ENCODE measurements at regions not wholly inside any gene's neighbourhood (a gene's known extent, or its start where the extent isn't known, plus 50 kb on each side); places are given as distances from the start of the nearest gene placed in this dataset.

DNA sequence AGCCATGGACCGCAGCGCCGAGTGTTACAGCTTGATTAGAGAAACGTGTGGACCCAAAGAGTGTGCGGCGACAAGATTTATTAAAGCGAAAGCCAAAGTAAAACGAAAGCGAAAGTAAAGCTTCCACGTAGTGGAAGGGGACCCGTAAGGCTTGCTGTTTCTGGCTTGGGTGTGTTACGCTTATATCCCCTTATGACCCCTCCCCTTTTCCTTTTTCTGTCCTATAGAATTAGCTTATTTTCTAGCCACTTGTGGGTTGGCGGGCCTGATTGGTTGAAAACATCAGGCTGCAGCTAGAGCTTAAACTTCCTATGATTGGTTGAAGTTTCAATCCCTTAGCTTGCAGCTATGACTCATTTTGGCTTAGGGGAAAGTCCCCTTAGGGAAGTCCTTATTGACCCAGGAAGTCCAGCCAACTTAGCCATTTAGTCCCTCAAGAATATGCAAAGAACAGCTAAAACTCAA lies 969.7 kb downstream of the DCDC2C start:
- H3K9me3 ChIP-seq (ENCODE audit: low read length) = no peaks in the 10 kb centered on the region
- no peaks in the 10 kb centered on the region for H3K36me3 ChIP-seq (ENCODE audit: insufficient read depth, low read length)
- H3K4me3 ChIP-seq (ENCODE audit: low read length) = no peak overlapping the region
- H2AFZ ChIP-seq (ENCODE audit: low read depth, low read length) = no peak overlapping the region
- H3K27me3 ChIP-seq (ENCODE audit: insufficient read depth, low read length) = no peaks in the 10 kb centered on the region
- H3K4me1 ChIP-seq (ENCODE audit: insufficient read depth, low read length) = no peaks in the 10 kb centered on the region

DNA sequence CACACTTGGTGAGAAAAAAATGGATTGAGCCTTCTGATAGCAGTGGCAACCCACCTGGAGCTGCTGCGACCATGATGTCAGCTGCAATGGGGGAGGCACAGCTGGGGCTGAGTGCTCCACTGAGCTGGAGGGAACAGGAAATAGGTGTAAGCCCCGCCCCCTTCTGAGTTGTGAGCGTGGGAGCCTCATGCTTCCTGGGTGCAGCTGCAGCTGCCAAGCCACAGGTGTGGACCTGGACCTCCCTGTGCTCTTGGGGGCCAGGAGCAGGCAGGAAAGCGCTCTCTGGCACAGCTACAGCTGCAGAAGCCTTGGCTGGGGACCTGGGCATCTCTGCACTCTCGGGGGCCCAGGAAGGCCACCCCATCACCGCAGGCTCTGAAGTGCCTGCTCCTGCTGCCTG lies 970.6 kb downstream of the DCDC2C start:
- no peaks in the 10 kb centered on the region for H3K4me1 ChIP-seq (ENCODE audit: insufficient read depth, low read length)
- no peak overlapping the region for H3K4me3 ChIP-seq (ENCODE audit: low read length)
- no peaks in the 10 kb centered on the region for H3K27me3 ChIP-seq (ENCODE audit: insufficient read depth, low read length)
- H3K36me3 ChIP-seq (ENCODE audit: insufficient read depth, low read length) = no peaks in the 10 kb centered on the region
- no peak overlapping the region for H2AFZ ChIP-seq (ENCODE audit: low read depth, low read length)
- no peaks in the 10 kb centered on the region for H3K9me3 ChIP-seq (ENCODE audit: low read length)

- no peaks in the 10 kb centered on the region for H3K9me3 ChIP-seq (ENCODE audit: low read length)
- H3K4me1 ChIP-seq (ENCODE audit: insufficient read depth, low read length) = no peaks in the 10 kb centered on the region
- H3K27me3 ChIP-seq (ENCODE audit: insufficient read depth, low read length) = no peaks in the 10 kb centered on the region
- no peak overlapping the region for H3K4me3 ChIP-seq (ENCODE audit: low read length)
- no peaks in the 10 kb centered on the region for H3K36me3 ChIP-seq (ENCODE audit: insufficient read depth, low read length)
- H2AFZ ChIP-seq (ENCODE audit: low read depth, low read length) = no peak overlapping the region
Observed at GRCh38 chr2:4675295-4675694, 971.9 kb downstream of the DCDC2C start.

DNA sequence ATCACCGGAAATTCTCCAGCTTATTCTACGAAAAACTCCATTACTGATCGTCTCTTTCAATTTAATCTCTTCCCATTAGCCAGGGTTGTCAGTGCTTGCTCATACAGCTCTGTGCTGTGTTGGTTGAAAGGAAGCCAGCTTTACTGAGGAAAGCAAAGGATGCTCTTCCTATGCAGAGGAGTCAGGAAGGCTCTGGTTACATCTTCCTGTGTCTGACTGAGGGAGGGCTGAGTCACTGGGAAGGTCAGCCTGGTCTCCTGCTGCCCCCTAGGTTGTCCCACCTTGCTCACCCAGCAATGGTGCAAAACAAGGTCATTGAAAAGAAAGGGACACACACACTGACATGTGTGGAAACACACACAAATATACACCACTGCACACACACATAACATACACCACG lies 975.6 kb downstream of the DCDC2C start:
- no peak overlapping the region for H2AFZ ChIP-seq (ENCODE audit: low read depth, low read length)
- no peak overlapping the region for H3K4me3 ChIP-seq (ENCODE audit: low read length)
- H3K27me3 ChIP-seq (ENCODE audit: insufficient read depth, low read length) = no peaks in the 10 kb centered on the region

DNA sequence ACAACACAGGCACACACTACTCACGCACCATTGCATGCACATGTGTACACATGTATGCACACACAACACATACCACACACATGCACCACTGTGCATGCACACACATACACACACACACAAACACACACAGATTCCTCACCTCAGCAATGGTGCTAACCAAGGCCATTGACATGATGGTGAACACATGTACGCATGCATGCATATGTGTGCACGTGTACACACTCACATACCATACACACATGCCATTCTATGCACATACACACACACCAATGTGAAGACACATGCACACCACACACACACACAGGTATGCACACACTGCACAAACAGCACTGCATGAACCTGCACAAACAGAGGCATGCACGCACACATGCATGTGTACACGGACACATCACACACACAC lies 976.0 kb downstream of the DCDC2C start:
- Histone ChIP-seq H3K4me3 (ENCODE audit: low read length) (no peak overlapping the region), H3K4me1 (ENCODE audit: insufficient read depth, low read length) (no peaks in the 10 kb centered on the region), H3K9me3 (ENCODE audit: low read length) (no peaks in the 10 kb centered on the region), H3K36me3 (ENCODE audit: insufficient read depth, low read length) (no peaks in the 10 kb centered on the region), H2AFZ (ENCODE audit: low read depth, low read length) (no peak overlapping the region), H3K27me3 (ENCODE audit: insufficient read depth, low read length) (no peaks in the 10 kb centered on the region)

More for the DNA sequence above, 975.6 kb downstream of the DCDC2C start:
- Histone ChIP-seq H3K9me3 (ENCODE audit: low read length) (no peaks in the 10 kb centered on the region), H3K36me3 (ENCODE audit: insufficient read depth, low read length) (no peaks in the 10 kb centered on the region), H3K4me1 (ENCODE audit: insufficient read depth, low read length) (no peaks in the 10 kb centered on the region)

GRCh38 chr2:4684921-4685320 lies 981.5 kb downstream of the DCDC2C start:
- no peak overlapping the region for H3K4me3 ChIP-seq (ENCODE audit: low read length)
- no peaks in the 10 kb centered on the region for H3K4me1 ChIP-seq (ENCODE audit: insufficient read depth, low read length)
- no peaks in the 10 kb centered on the region for H3K36me3 ChIP-seq (ENCODE audit: insufficient read depth, low read length)
- no peaks in the 10 kb centered on the region for H3K27me3 ChIP-seq (ENCODE audit: insufficient read depth, low read length)
- H3K9me3 ChIP-seq (ENCODE audit: low read length) = no peaks in the 10 kb centered on the region
- no peak overlapping the region for H2AFZ ChIP-seq (ENCODE audit: low read depth, low read length)

DNA sequence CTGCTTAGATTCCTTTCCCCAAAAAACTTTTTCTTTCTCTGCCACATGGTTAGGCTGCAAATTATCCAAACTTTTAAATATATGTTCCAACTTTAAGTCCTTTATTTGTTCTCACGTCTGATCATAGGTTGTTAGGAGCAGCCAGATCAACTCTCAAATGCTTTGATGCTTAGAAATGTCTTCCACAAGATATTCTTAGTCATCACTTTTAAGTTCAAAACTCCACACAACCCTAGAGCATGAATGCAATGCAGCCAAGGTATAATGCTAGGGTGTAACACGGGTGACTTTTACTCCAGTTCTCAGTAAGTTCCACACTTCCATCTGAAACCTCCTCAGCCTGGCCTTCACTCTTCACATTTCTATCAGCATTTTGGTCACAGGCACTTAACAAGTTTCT lies 987.5 kb downstream of the DCDC2C start:
- H3K4me1 ChIP-seq (ENCODE audit: insufficient read depth, low read length) = no peaks in the 10 kb centered on the region
- H2AFZ ChIP-seq (ENCODE audit: low read depth, low read length) = no peak overlapping the region
- no peaks in the 10 kb centered on the region for H3K36me3 ChIP-seq (ENCODE audit: insufficient read depth, low read length)
- no peaks in the 10 kb centered on the region for H3K9me3 ChIP-seq (ENCODE audit: low read length)
- no peaks in the 10 kb centered on the region for H3K27me3 ChIP-seq (ENCODE audit: insufficient read depth, low read length)
- no peak overlapping the region for H3K4me3 ChIP-seq (ENCODE audit: low read length)

DNA sequence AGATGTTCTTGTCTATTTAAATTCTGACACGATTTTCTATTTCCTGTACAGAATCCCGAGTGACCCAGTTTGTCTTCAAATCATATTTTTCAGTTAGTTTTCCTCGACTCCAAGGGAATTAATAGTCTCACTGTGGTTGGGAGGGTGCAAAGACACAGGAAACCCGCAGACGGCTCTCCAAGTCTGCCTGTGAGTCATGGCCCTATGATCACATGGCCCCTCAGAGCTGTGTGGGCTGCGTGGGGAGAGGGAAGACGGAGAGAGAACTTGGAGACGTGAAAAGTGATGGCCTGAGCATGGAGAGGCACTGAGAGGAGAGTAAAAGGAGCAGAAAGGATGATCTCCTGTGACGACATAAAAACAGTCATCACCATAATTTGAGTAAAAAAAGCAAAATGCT lies 989.9 kb downstream of the DCDC2C start:
- Histone ChIP-seq H3K36me3 (ENCODE audit: insufficient read depth, low read length) (no peaks in the 10 kb centered on the region), H2AFZ (ENCODE audit: low read depth, low read length) (no peak overlapping the region), H3K4me3 (ENCODE audit: low read length) (no peak overlapping the region), H3K4me1 (ENCODE audit: insufficient read depth, low read length) (no peaks in the 10 kb centered on the region), H3K27me3 (ENCODE audit: insufficient read depth, low read length) (no peaks in the 10 kb centered on the region), H3K9me3 (ENCODE audit: low read length) (no peaks in the 10 kb centered on the region)

GRCh38 chr2:4695281-4695861 lies 992.0 kb downstream of the DCDC2C start:
- Histone ChIP-seq H2AFZ (ENCODE audit: low read depth, low read length) (no peak overlapping the region), H3K9me3 (ENCODE audit: low read length) (no peaks in the 10 kb centered on the region), H3K36me3 (ENCODE audit: insufficient read depth, low read length) (no peaks in the 10 kb centered on the region), H3K27me3 (ENCODE audit: insufficient read depth, low read length) (no peaks in the 10 kb centered on the region), H3K4me3 (ENCODE audit: low read length) (no peak overlapping the region), H3K4me1 (ENCODE audit: insufficient read depth, low read length) (no peaks in the 10 kb centered on the region)

- H3K9me3 ChIP-seq (ENCODE audit: low read length) = no peaks in the 10 kb centered on the region
- no peaks in the 10 kb centered on the region for H3K4me1 ChIP-seq (ENCODE audit: insufficient read depth, low read length)
- no peak overlapping the region for H3K4me3 ChIP-seq (ENCODE audit: low read length)
- H3K36me3 ChIP-seq (ENCODE audit: insufficient read depth, low read length) = no peaks in the 10 kb centered on the region
- H3K27me3 ChIP-seq (ENCODE audit: insufficient read depth, low read length) = no peaks in the 10 kb centered on the region
- no peak overlapping the region for H2AFZ ChIP-seq (ENCODE audit: low read depth, low read length)
Observed at GRCh38 chr2:4715065-4715464, 977.1 kb upstream of the SOX11 start.

DNA sequence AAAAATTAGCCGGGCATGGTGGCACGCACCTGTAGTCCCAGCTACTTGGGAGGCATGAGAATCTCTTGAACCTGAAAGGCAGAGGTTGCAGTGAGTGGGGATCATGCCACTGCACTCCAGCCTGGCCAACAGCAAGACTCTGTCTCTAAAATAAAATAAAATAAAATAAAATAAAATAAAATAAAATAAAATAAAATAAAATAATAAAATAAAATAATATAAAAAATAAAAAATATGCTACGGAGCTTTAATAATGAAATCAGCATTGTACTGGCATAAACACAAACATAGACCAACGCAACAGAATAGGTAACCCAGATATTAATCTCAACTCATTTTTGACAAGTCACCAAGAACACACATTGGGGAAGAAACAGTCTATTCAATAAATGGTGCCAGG lies 973.4 kb upstream of the SOX11 start:
- Histone ChIP-seq H3K27me3 (ENCODE audit: insufficient read depth, low read length) (no peaks in the 10 kb centered on the region), H2AFZ (ENCODE audit: low read depth, low read length) (no peak overlapping the region), H3K36me3 (ENCODE audit: insufficient read depth, low read length) (no peaks in the 10 kb centered on the region), H3K4me1 (ENCODE audit: insufficient read depth, low read length) (no peaks in the 10 kb centered on the region), H3K4me3 (ENCODE audit: low read length) (no peak overlapping the region), H3K9me3 (ENCODE audit: low read length) (no peaks in the 10 kb centered on the region)

DNA sequence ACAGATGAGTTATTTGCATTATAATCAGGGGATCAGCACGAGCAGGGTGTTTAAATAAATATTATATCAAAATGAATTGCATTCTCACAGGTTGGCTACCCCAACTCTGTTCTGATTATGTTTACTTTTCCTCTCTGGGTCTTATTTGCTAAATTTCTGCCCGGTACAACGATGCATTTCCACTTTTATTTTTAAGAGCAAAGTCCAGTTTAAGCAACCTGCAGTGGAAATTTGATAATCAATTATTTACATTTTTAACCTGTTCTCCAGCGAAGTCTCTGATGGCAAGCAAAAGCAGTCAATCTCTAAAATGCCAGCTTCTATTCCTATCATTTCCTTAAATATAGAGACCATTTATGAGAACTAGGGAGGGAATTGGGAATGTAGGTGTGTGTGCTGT lies 966.6 kb upstream of the SOX11 start:
- no peaks in the 10 kb centered on the region for H3K36me3 ChIP-seq (ENCODE audit: insufficient read depth, low read length)
- no peaks in the 10 kb centered on the region for H3K27me3 ChIP-seq (ENCODE audit: insufficient read depth, low read length)
- no peaks in the 10 kb centered on the region for H3K9me3 ChIP-seq (ENCODE audit: low read length)
- no peak overlapping the region for H2AFZ ChIP-seq (ENCODE audit: low read depth, low read length)
- H3K4me1 ChIP-seq (ENCODE audit: insufficient read depth, low read length) = no peaks in the 10 kb centered on the region
- no peak overlapping the region for H3K4me3 ChIP-seq (ENCODE audit: low read length)

- Histone ChIP-seq H3K4me1 (ENCODE audit: insufficient read depth, low read length) (no peaks in the 10 kb centered on the region), H3K27me3 (ENCODE audit: insufficient read depth, low read length) (no peaks in the 10 kb centered on the region), H3K36me3 (ENCODE audit: insufficient read depth, low read length) (no peaks in the 10 kb centered on the region), H2AFZ (ENCODE audit: low read depth, low read length) (no peak overlapping the region), H3K9me3 (ENCODE audit: low read length) (no peaks in the 10 kb centered on the region), H3K4me3 (ENCODE audit: low read length) (no peak overlapping the region)
Observed at GRCh38 chr2:4732560-4732959, 959.6 kb upstream of the SOX11 start.

All from neuron (in vitro differentiated cells).